GM23338 (cell line): ENCODE measurements at regions not wholly inside any gene's neighbourhood (a gene's known extent, or its start where the extent isn't known, plus 50 kb on each side); places are given as distances from the start of the nearest gene placed in this dataset.

Source experiments
- ATAC-seq: fragments of 200-7000 bp; cut with Tn5 transposase; 3 replicates; pipeline ENCODE4 v1.9.1; 2020
- DNase-seq: peaks from one replicate; pipeline ENCODE4 v3.0.0-alpha.2; 2015; ENCODE audit warnings: low spot score
- H2AFZ ChIP-seq: fragments of 200-600 bp; sonication (generic); 2 replicates; pipeline ENCODE4 v1.8.0; 2016; ENCODE audit warnings: antibody characterized with exemption, mild to moderate bottlenecking, moderate library complexity
- H3F3A ChIP-seq: fragments of 200-600 bp; sonication (generic); replicated peaks from 2 replicates; pipeline ENCODE4 v1.8.0; 2017; ENCODE audit warnings: antibody characterized with exemption, mixed run types, low read depth
- H3K27ac ChIP-seq: fragments of 200-600 bp; sonication (generic); 2 replicates; pipeline ENCODE4 v1.6.1; 2016; ENCODE audit warnings: low read depth
- H3K27me3 ChIP-seq: fragments of 200-600 bp; sonication (generic); 2 replicates; pipeline ENCODE4 v1.8.0; 2016; ENCODE audit warnings: mild to moderate bottlenecking, mixed run types, moderate library complexity; ENCODE audit not compliant: insufficient read depth
- H3K36me3 ChIP-seq: fragments of 200-600 bp; sonication (generic); 2 replicates; pipeline ENCODE4 v1.8.0; 2016; ENCODE audit warnings: mild to moderate bottlenecking; ENCODE audit not compliant: insufficient read depth
- H3K4me1 ChIP-seq: fragments of 200-600 bp; sonication (generic); 2 replicates; pipeline ENCODE4 v1.8.0; 2016; ENCODE audit warnings: mild to moderate bottlenecking, moderate library complexity; ENCODE audit not compliant: insufficient read depth
- H3K4me2 ChIP-seq: fragments of 200-600 bp; sonication (generic); 2 replicates; pipeline ENCODE4 v1.7.1; 2017; ENCODE audit warnings: mixed run types
- H3K4me3 ChIP-seq: fragments of 200-600 bp; sonication (generic); 2 replicates; pipeline ENCODE4 v1.6.1; 2016; ENCODE audit warnings: mixed run types
- H3K79me2 ChIP-seq: fragments of 200-600 bp; sonication (generic); replicated peaks from 2 replicates; pipeline ENCODE4 v1.8.0; 2017; ENCODE audit warnings: mild to moderate bottlenecking; ENCODE audit not compliant: insufficient read depth
- H3K9me2 ChIP-seq: fragments of 200-600 bp; sonication (generic); 2 replicates; pipeline ENCODE4 v1.8.0; 2017; ENCODE audit not compliant: insufficient read depth
- H4K20me1 ChIP-seq: fragments of 200-600 bp; sonication (generic); replicated peaks from 2 replicates; pipeline ENCODE4 v1.8.0; 2017; ENCODE audit warnings: mild to moderate bottlenecking; ENCODE audit not compliant: insufficient read depth
- H3K27ac Mint-ChIP-seq: 2 replicates; pipeline ENCODE4 v1.8.0; 2020; ENCODE audit warnings: inconsistent platforms, mild to moderate bottlenecking, moderate library complexity, mixed read lengths
- H3K27me3 Mint-ChIP-seq: 3 replicates; pipeline ENCODE4 v1.8.0; 2022; ENCODE audit warnings: low read depth, mild to moderate bottlenecking, moderate library complexity, mixed read lengths, inconsistent platforms; ENCODE audit not compliant: insufficient read depth, poor library complexity
- H3K36me3 Mint-ChIP-seq: 3 replicates; pipeline ENCODE4 v1.8.0; 2021; ENCODE audit warnings: low read depth, mild to moderate bottlenecking, inconsistent platforms, moderate library complexity, mixed read lengths
- H3K4me1 Mint-ChIP-seq: 3 replicates; pipeline ENCODE4 v1.8.0; 2020; ENCODE audit warnings: mild to moderate bottlenecking, inconsistent platforms, mixed read lengths
- H3K4me3 Mint-ChIP-seq: 3 replicates; pipeline ENCODE4 v1.8.0; 2021; ENCODE audit warnings: moderate library complexity, mild to moderate bottlenecking, inconsistent platforms, mixed read lengths
- H3K9me3 Mint-ChIP-seq: 3 replicates; pipeline ENCODE4 v1.8.0; 2020; ENCODE audit warnings: moderate library complexity, mild to moderate bottlenecking, inconsistent platforms, mixed read lengths
- CREB1 ChIP-seq: fragments of 250-450 bp; sonication (Bioruptor Pico); IDR thresholded peaks from 2 replicates; pipeline ENCODE4 v1.5.0; 2020; ENCODE audit warnings: low read depth, mild to moderate bottlenecking, moderate library complexity
- EZH2phosphoT487 ChIP-seq: fragments of 200-600 bp; sonication (generic); IDR thresholded peaks from one replicate; pipeline ENCODE4 v1.8.1; 2018; ENCODE audit warnings: antibody characterized with exemption; ENCODE audit not compliant: unreplicated experiment
- JUNB ChIP-seq: IDR thresholded peaks from one replicate; pipeline ENCODE4 v1.6.1; 2016; ENCODE audit warnings: antibody characterized with exemption; ENCODE audit not compliant: unreplicated experiment
- POLR2AphosphoS5 ChIP-seq: IDR thresholded peaks from 2 replicates; pipeline ENCODE4 v1.6.1; 2016; ENCODE audit warnings: antibody characterized with exemption, low read depth
- TF ChIP-seq, protein P1 (sequence below): IDR thresholded peaks from 2 replicates; pipeline ENCODE4 v1.6.1; 2016; ENCODE audit warnings: antibody characterized with exemption
- TF ChIP-seq, protein P2 (sequence below), 2 experiments: fragments of 200-600 bp in 1 of 2; sonication (generic) in 1 of 2; conservative IDR thresholded peaks; 2 replicates each; pipeline versions ENCODE4 v1.5.1 to v1.6.1; 2016 to 2017; ENCODE audit warnings: antibody characterized with exemption in 2 of 2, low read depth in 2 of 2, mild to moderate bottlenecking in 2 of 2, moderate library complexity in 1 of 2
- TF ChIP-seq, protein P3 (sequence below): fragments of 250-450 bp; sonication (Bioruptor Pico); IDR thresholded peaks from 2 replicates; pipeline ENCODE4 v1.5.0; 2020; ENCODE audit warnings: mild to moderate bottlenecking, moderate library complexity

DNA sequence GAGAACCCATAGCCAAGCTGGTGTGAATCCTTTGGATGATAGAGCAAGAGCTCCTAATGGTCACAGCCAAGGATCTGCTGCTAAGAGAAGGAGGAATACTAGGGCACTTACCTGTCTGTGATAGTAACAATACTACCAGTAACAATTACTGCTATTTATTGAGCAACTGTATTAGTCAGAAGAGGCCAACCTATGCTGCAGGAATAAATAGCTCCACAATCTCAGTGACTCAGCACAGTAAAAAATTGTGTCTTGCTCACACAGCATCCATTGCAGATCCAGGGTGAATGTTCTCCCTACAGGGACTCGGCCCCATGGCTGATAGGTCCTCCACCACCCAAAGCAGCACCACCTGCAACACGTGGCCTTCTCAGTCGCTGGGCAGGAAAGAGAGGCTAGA is 257.6 kb upstream of the ZMIZ1 start:
- TF ChIP-seq, protein P1, sequence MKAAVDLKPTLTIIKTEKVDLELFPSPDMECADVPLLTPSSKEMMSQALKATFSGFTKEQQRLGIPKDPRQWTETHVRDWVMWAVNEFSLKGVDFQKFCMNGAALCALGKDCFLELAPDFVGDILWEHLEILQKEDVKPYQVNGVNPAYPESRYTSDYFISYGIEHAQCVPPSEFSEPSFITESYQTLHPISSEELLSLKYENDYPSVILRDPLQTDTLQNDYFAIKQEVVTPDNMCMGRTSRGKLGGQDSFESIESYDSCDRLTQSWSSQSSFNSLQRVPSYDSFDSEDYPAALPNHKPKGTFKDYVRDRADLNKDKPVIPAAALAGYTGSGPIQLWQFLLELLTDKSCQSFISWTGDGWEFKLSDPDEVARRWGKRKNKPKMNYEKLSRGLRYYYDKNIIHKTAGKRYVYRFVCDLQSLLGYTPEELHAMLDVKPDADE = no peak
- TF ChIP-seq JUNB = no peak
- TF ChIP-seq, protein P2, sequence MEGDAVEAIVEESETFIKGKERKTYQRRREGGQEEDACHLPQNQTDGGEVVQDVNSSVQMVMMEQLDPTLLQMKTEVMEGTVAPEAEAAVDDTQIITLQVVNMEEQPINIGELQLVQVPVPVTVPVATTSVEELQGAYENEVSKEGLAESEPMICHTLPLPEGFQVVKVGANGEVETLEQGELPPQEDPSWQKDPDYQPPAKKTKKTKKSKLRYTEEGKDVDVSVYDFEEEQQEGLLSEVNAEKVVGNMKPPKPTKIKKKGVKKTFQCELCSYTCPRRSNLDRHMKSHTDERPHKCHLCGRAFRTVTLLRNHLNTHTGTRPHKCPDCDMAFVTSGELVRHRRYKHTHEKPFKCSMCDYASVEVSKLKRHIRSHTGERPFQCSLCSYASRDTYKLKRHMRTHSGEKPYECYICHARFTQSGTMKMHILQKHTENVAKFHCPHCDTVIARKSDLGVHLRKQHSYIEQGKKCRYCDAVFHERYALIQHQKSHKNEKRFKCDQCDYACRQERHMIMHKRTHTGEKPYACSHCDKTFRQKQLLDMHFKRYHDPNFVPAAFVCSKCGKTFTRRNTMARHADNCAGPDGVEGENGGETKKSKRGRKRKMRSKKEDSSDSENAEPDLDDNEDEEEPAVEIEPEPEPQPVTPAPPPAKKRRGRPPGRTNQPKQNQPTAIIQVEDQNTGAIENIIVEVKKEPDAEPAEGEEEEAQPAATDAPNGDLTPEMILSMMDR (conservative IDR thresholded peaks at IDR 0.05; ENCODE audit: low read depth in 2 of 2) = no peak
- TF ChIP-seq CREB1 (CRISPR knock-in tag) = no peak
- no peak for TF ChIP-seq POLR2AphosphoS5
- TF ChIP-seq EZH2phosphoT487 = no peak
- H3K9me3 Mint-ChIP-seq = no peaks in the 10 kb centered on the region; the same call in 2 of the 3 replicates
- Histone ChIP-seq H3K4me1 (no peaks in the 10 kb centered on the region), H3K79me2 (no peaks in the 10 kb centered on the region), H4K20me1 (no peaks in the 10 kb centered on the region), H3K9me2 (peaks cover 3% of the 10 kb centered on the region; the same call in 1 of the 2 replicates), H3F3A (no peaks in the 10 kb centered on the region), H3K27ac (no peak overlapping the region), H3K27me3 (no peaks in the 10 kb centered on the region), H3K36me3 (no peaks in the 10 kb centered on the region), H2AFZ (no peak overlapping the region), H3K4me3 (no peak overlapping the region), H3K4me2 (no peak overlapping the region)
- peaks cover 10% of the 10 kb centered on the region for H3K27me3 Mint-ChIP-seq
- DNase-seq (no peak), ATAC-seq (no peak)
- H3K4me1 Mint-ChIP-seq = no peaks in the 10 kb centered on the region; the same call in 2 of the 3 replicates
- no peak overlapping the region for H3K27ac Mint-ChIP-seq
- H3K4me3 Mint-ChIP-seq = no peak overlapping the region
- H3K36me3 Mint-ChIP-seq = no peaks in the 10 kb centered on the region

DNA sequence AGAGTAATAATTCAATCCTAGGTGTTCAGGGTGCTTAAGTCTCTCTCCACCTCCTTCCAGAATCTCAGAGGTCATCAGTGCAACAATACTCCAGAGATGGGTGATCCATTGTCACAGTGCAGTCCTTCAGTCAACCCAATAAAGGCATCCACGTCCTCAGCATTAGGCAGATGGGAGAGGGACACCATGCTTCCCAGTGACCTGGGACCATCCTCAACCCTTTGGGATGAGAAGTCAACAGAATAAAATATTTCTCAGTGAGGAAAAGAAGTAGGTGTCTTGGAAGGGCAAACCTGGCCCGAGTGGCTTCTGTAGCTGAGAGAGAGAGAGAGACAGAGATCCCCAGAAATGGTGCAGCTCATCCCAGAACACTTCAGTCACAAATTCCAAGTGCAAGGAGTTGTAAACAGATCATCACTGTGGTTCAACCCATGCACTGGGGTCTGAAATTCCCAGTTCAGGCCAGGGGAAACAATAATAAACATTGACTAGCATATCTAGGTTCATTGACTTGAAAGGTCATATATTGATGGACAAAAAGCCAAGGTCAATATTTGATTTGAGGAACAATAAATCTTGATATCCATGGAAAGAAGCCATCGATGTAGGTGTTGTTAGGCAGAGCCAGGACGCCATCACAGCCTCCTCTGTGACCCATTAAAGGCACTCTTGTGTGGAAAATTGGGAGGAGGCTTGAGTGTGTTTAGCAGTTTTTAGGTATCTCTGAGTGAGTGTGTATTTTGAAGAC is 256.0 kb upstream of the ZMIZ1 start:
- no peaks in the 10 kb centered on the region for H3K36me3 Mint-ChIP-seq
- peaks cover 3% of the 10 kb centered on the region; the same call in 1 of the 2 replicates for H3K9me2 ChIP-seq
- no peak overlapping the region for H2AFZ ChIP-seq
- no peaks in the 10 kb centered on the region; the same call in 2 of the 3 replicates for H3K9me3 Mint-ChIP-seq
- no peak overlapping the region for H3K27ac ChIP-seq
- no peaks in the 10 kb centered on the region for H3K36me3 ChIP-seq
- peaks cover 9% of the 10 kb centered on the region for H3K27me3 Mint-ChIP-seq
- no peaks in the 10 kb centered on the region for H3K79me2 ChIP-seq
- H3K4me2 ChIP-seq = no peak overlapping the region
- ATAC-seq (no peak), DNase-seq (no peak)
- H3K4me3 Mint-ChIP-seq = no peak overlapping the region
- H3K27me3 ChIP-seq = no peaks in the 10 kb centered on the region
- no peaks in the 10 kb centered on the region for H3F3A ChIP-seq
- no peak overlapping the region for H3K27ac Mint-ChIP-seq
- no peak overlapping the region for H3K4me3 ChIP-seq
- no peaks in the 10 kb centered on the region for H4K20me1 ChIP-seq
- peaks cover 9% of the 10 kb centered on the region for H3K4me1 ChIP-seq
- H3K4me1 Mint-ChIP-seq = peaks cover 5% of the 10 kb centered on the region
- TF ChIP-seq, protein P1 = no peak
- TF ChIP-seq, protein P2 (conservative IDR thresholded peaks at IDR 0.05; ENCODE audit: low read depth in 2 of 2) = no peak
- TF ChIP-seq, protein P3, sequence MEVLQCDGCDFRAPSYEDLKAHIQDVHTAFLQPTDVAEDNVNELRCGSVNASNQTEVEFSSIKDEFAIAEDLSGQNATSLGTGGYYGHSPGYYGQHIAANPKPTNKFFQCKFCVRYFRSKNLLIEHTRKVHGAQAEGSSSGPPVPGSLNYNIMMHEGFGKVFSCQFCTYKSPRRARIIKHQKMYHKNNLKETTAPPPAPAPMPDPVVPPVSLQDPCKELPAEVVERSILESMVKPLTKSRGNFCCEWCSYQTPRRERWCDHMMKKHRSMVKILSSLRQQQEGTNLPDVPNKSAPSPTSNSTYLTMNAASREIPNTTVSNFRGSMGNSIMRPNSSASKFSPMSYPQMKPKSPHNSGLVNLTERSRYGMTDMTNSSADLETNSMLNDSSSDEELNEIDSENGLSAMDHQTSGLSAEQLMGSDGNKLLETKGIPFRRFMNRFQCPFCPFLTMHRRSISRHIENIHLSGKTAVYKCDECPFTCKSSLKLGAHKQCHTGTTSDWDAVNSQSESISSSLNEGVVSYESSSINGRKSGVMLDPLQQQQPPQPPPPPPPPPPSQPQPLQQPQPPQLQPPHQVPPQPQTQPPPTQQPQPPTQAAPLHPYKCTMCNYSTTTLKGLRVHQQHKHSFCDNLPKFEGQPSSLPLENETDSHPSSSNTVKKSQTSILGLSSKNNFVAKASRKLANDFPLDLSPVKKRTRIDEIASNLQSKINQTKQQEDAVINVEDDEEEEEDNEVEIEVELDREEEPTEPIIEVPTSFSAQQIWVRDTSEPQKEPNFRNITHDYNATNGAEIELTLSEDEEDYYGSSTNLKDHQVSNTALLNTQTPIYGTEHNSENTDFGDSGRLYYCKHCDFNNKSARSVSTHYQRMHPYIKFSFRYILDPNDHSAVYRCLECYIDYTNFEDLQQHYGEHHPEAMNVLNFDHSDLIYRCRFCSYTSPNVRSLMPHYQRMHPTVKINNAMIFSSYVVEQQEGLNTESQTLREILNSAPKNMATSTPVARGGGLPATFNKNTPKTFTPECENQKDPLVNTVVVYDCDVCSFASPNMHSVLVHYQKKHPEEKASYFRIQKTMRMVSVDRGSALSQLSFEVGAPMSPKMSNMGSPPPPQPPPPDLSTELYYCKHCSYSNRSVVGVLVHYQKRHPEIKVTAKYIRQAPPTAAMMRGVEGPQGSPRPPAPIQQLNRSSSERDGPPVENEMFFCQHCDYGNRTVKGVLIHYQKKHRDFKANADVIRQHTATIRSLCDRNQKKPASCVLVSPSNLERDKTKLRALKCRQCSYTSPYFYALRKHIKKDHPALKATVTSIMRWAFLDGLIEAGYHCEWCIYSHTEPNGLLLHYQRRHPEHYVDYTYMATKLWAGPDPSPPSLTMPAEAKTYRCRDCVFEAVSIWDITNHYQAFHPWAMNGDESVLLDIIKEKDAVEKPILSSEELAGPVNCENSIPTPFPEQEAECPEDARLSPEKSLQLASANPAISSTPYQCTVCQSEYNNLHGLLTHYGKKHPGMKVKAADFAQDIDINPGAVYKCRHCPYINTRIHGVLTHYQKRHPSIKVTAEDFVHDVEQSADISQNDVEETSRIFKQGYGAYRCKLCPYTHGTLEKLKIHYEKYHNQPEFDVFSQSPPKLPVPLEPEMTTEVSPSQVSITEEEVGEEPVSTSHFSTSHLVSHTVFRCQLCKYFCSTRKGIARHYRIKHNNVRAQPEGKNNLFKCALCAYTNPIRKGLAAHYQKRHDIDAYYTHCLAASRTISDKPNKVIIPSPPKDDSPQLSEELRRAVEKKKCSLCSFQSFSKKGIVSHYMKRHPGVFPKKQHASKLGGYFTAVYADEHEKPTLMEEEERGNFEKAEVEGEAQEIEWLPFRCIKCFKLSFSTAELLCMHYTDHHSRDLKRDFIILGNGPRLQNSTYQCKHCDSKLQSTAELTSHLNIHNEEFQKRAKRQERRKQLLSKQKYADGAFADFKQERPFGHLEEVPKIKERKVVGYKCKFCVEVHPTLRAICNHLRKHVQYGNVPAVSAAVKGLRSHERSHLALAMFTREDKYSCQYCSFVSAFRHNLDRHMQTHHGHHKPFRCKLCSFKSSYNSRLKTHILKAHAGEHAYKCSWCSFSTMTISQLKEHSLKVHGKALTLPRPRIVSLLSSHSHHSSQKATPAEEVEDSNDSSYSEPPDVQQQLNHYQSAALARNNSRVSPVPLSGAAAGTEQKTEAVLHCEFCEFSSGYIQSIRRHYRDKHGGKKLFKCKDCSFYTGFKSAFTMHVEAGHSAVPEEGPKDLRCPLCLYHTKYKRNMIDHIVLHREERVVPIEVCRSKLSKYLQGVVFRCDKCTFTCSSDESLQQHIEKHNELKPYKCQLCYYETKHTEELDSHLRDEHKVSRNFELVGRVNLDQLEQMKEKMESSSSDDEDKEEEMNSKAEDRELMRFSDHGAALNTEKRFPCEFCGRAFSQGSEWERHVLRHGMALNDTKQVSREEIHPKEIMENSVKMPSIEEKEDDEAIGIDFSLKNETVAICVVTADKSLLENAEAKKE (CRISPR knock-in tag) = no peak
- no peak for TF ChIP-seq POLR2AphosphoS5
